Thyroid gland (tissue), 4 donors: ENCODE measurements at regions not wholly inside any gene's neighbourhood (a gene's known extent, or its start where the extent isn't known, plus 50 kb on each side); places are given as distances from the start of the nearest gene placed in this dataset.

Experiments used
- POLR2A ChIP-seq, 2 donors: fragments of 450-650 bp; IDR thresholded peaks; one replicate each; pipeline ENCODE4 v1.6.1; 2017; ENCODE audit warnings: antibody characterized with exemption in 2 of 2, mild to moderate bottlenecking in 2 of 2, moderate library complexity in 1 of 2
- TF ChIP-seq, protein P1 (sequence below), 6 experiments: fragments of 200-600 bp in 3 of 6; fragments of 450-650 bp in 3 of 6; sonication (generic) in 3 of 6; IDR thresholded peaks; one replicate each; pipeline ENCODE4 v1.5.1; 2016 to 2019; ENCODE audit warnings: antibody characterized with exemption in 6 of 6, mild to moderate bottlenecking in 2 of 6, inconsistent platforms in 1 of 6, moderate library complexity in 1 of 6

DNA sequence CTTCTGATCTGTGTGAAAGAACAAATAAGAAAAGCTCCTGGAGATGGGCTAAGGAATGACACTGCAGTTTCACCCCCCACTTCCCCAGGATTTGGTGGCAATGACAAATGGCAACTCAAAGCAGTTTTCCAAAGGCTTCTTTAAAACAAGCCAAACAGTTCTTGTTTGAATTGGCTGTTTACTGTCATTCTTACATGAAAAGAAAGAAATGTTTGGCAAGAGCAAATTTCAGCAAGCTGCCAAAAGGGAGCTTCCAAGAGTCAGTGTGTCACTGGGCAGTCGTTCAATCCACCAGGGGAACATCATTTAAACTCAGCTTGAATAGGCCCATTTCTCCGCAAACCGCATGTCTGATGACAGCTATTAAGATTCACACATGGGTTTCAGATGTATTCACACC is 119.0 kb upstream of the RHOBTB1 start:
- TF ChIP-seq, protein P1, sequence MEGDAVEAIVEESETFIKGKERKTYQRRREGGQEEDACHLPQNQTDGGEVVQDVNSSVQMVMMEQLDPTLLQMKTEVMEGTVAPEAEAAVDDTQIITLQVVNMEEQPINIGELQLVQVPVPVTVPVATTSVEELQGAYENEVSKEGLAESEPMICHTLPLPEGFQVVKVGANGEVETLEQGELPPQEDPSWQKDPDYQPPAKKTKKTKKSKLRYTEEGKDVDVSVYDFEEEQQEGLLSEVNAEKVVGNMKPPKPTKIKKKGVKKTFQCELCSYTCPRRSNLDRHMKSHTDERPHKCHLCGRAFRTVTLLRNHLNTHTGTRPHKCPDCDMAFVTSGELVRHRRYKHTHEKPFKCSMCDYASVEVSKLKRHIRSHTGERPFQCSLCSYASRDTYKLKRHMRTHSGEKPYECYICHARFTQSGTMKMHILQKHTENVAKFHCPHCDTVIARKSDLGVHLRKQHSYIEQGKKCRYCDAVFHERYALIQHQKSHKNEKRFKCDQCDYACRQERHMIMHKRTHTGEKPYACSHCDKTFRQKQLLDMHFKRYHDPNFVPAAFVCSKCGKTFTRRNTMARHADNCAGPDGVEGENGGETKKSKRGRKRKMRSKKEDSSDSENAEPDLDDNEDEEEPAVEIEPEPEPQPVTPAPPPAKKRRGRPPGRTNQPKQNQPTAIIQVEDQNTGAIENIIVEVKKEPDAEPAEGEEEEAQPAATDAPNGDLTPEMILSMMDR (IDR thresholded peaks at IDR 0.05), result no peak
- TF ChIP-seq POLR2A (IDR thresholded peaks at IDR 0.05), result no peak
